ENCODE measurements at regions not wholly inside any gene's neighbourhood (a gene's known extent, or its start where the extent isn't known, plus 50 kb on each side); places are given as distances from the start of the nearest gene placed in this dataset.

- TF ChIP-seq TAF1 (IDR thresholded peaks at IDR 0.05; ENCODE audit: low read depth, low read length) (no peak), POLR2A (IDR thresholded peaks at IDR 0.05; ENCODE audit: low read depth, low read length) (no peak), POLR2AphosphoS5 (IDR thresholded peaks at IDR 0.05; ENCODE audit: low read depth, low read length) (no peak), PAX5 (IDR thresholded peaks at IDR 0.05; ENCODE audit: insufficient read depth, low read length, severe bottlenecking) (no peak), SPI1 (IDR thresholded peaks at IDR 0.05; ENCODE audit: low read depth, low read length) (no peak), POU2F2 (IDR thresholded peaks at IDR 0.05; ENCODE audit: low read depth, low read length) (no peak)
Observed at GRCh38 chr5:82862711-82863110, 214.5 kb downstream of the TMEM167A start.
